ENCODE measurements at regions not wholly inside any gene's neighbourhood (a gene's known extent, or its start where the extent isn't known, plus 50 kb on each side); places are given as distances from the start of the nearest gene placed in this dataset.
A peak's percentile ranks its signal among the peaks of the same experiment; 100 is the strongest.

DNA sequence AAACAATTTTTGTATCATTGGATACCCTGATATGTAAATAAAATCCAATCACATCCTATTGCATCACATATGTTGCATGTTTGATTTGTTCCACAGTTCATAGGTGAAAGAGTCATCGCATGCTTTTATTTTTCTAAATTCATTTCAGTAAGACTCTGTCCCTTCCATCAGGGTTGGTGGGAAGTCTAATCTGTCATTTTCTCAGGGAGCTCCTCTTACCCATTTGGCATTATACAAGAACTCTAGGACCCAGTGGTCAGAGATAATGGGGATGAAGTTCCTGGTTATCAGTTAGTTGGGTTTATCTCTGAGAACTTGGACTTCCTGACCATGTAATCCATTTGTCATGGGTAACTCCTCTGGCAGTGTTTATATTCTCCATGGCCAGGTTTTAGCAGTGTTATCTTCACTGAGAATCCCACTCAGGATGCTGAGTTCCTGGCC lies 227.1 kb upstream of the JADE1 start (continued):
- TF ChIP-seq, protein P1, sequence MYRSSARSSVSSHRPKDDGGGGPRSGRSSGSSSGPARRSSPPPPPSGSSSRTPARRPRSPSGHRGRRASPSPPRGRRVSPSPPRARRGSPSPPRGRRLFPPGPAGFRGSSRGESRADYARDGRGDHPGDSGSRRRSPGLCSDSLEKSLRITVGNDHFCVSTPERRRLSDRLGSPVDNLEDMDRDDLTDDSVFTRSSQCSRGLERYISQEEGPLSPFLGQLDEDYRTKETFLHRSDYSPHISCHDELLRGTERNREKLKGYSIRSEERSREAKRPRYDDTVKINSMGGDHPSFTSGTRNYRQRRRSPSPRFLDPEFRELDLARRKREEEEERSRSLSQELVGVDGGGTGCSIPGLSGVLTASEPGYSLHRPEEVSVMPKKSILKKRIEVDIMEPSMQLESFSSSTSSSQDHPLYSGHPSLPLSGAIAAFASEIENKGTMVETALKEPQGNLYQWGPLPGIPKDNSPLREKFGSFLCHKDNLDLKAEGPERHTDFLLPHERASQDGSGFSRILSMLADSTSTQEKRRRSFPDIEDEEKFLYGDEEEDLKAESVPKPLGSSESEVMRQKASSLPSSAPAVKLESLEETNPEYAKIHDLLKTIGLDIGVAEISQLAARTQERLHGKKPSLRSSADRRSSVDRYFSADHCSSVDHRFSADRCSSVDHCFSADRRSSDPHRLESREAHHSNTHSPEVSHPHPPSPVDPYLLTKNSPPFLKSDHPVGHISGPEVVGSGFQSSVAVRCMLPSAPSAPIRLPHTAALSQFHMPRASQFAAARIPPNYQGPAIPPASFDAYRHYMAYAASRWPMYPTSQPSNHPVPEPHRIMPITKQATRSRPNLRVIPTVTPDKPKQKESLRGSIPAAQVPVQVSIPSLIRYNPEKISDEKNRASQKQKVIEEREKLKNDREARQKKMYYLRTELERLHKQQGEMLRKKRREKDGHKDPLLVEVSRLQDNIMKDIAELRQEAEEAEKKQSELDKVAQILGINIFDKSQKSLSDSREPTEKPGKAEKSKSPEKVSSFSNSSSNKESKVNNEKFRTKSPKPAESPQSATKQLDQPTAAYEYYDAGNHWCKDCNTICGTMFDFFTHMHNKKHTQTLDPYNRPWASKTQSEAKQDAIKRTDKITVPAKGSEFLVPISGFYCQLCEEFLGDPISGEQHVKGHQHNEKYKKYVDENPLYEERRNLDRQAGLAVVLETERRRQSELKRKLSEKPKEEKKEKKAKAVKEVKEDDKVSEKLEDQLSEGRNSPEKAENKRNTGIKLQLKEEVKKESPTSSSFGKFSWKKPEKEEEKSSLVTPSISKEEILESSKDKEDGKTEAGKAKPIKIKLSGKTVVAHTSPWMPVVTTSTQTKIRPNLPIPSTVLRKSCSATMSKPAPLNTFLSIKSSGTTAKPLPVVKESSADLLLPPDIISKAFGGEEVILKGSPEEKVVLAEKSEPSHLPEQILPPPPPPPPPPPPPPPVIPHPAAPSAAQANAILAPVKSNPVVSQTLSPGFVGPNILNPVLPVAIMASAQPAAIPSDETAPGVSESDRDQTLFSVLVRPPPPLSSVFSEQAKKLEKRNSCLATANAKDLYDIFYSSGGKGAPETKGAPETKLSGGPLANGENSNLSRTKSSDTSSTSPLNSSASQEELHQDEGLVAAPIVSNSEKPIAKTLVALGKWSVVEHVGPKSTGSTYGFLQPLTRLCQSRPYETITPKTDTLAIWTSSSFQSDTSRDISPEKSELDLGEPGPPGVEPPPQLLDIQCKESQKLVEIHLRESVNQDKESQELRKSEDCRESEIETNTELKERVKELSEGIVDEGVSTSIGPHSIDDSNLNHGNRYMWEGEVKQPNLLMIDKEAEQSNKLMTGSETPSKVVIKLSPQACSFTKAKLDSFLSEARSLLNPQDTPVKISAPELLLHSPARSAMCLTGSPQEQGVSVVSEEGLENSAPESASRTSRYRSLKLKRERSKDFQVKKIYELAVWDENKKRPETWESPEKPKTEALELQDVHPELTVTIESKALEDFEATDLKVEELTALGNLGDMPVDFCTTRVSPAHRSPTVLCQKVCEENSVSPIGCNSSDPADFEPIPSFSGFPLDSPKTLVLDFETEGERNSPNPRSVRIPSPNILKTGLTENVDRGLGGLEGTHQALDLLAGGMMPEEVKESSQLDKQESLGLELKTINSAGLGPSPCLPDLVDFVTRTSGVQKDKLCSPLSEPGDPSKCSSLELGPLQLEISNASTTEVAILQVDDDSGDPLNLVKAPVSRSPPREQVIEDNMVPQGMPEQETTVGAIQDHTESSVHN (IDR thresholded peaks at IDR 0.05; ENCODE audit: borderline replicate concordance in 1 of 2, low read depth in 1 of 2) = no peak
- TF ChIP-seq RCOR1 (IDR thresholded peaks at IDR 0.05; ENCODE audit: borderline replicate concordance in 1 of 2, low read depth in 2 of 2, low read length in 2 of 2) (peak in 1 of 2 experiments; percentile 67; a peak in 1 of 4 replicates), TSC22D4 (tag; IDR thresholded peaks at IDR 0.05) (no peak), ZNF668 (CRISPR knock-in tag; IDR thresholded peaks at IDR 0.05) (no peak), DNMT1 (IDR thresholded peaks at IDR 0.05) (no peak), SOX6 (IDR thresholded peaks at IDR 0.05) (peak; percentile 22; the same call in 1 of the 2 replicates), ZNF134 (CRISPR knock-in tag; conservative IDR thresholded peaks at IDR 0.05) (no peak), ARID1B (IDR thresholded peaks at IDR 0.05) (peak; percentile 77), ZNF551 (CRISPR knock-in tag; IDR thresholded peaks at IDR 0.05) (no peak), FOS (IDR thresholded peaks at IDR 0.05; ENCODE audit: extremely low read depth, insufficient read length) (no peak)
- TF ChIP-seq, protein P2, sequence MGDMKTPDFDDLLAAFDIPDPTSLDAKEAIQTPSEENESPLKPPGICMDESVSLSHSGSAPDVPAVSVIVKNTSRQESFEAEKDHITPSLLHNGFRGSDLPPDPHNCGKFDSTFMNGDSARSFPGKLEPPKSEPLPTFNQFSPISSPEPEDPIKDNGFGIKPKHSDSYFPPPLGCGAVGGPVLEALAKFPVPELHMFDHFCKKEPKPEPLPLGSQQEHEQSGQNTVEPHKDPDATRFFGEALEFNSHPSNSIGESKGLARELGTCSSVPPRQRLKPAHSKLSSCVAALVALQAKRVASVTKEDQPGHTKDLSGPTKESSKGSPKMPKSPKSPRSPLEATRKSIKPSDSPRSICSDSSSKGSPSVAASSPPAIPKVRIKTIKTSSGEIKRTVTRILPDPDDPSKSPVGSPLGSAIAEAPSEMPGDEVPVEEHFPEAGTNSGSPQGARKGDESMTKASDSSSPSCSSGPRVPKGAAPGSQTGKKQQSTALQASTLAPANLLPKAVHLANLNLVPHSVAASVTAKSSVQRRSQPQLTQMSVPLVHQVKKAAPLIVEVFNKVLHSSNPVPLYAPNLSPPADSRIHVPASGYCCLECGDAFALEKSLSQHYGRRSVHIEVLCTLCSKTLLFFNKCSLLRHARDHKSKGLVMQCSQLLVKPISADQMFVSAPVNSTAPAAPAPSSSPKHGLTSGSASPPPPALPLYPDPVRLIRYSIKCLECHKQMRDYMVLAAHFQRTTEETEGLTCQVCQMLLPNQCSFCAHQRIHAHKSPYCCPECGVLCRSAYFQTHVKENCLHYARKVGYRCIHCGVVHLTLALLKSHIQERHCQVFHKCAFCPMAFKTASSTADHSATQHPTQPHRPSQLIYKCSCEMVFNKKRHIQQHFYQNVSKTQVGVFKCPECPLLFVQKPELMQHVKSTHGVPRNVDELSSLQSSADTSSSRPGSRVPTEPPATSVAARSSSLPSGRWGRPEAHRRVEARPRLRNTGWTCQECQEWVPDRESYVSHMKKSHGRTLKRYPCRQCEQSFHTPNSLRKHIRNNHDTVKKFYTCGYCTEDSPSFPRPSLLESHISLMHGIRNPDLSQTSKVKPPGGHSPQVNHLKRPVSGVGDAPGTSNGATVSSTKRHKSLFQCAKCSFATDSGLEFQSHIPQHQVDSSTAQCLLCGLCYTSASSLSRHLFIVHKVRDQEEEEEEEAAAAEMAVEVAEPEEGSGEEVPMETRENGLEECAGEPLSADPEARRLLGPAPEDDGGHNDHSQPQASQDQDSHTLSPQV (IDR thresholded peaks at IDR 0.05) = no peak
- TF ChIP-seq, protein P3, sequence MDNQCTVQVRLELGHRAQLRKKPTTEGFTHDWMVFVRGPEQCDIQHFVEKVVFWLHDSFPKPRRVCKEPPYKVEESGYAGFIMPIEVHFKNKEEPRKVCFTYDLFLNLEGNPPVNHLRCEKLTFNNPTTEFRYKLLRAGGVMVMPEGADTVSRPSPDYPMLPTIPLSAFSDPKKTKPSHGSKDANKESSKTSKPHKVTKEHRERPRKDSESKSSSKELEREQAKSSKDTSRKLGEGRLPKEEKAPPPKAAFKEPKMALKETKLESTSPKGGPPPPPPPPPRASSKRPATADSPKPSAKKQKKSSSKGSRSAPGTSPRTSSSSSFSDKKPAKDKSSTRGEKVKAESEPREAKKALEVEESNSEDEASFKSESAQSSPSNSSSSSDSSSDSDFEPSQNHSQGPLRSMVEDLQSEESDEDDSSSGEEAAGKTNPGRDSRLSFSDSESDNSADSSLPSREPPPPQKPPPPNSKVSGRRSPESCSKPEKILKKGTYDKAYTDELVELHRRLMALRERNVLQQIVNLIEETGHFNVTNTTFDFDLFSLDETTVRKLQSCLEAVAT (IDR thresholded peaks at IDR 0.05) = no peak
- TF ChIP-seq, protein P4, sequence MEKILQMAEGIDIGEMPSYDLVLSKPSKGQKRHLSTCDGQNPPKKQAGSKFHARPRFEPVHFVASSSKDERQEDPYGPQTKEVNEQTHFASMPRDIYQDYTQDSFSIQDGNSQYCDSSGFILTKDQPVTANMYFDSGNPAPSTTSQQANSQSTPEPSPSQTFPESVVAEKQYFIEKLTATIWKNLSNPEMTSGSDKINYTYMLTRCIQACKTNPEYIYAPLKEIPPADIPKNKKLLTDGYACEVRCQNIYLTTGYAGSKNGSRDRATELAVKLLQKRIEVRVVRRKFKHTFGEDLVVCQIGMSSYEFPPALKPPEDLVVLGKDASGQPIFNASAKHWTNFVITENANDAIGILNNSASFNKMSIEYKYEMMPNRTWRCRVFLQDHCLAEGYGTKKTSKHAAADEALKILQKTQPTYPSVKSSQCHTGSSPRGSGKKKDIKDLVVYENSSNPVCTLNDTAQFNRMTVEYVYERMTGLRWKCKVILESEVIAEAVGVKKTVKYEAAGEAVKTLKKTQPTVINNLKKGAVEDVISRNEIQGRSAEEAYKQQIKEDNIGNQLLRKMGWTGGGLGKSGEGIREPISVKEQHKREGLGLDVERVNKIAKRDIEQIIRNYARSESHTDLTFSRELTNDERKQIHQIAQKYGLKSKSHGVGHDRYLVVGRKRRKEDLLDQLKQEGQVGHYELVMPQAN (IDR thresholded peaks at IDR 0.05; ENCODE audit: borderline replicate concordance) = no peak
